Central memory CD8-positive, alpha-beta T cell (primary cell): ENCODE measurements at regions not wholly inside any gene's neighbourhood (a gene's known extent, or its start where the extent isn't known, plus 50 kb on each side); places are given as distances from the start of the nearest gene placed in this dataset.

Experiments
- ATAC-seq: fragments of 150-1000 bp; cut with Tn5 transposase; replicated peaks from 2 replicates; pipeline ENCODE4 v1.10.0; 2022; ENCODE audit warnings: mild to moderate bottlenecking, moderate FRiP score, moderate number of reproducible peaks; ENCODE audit not compliant: poor library complexity, severe bottlenecking; ENCODE audit errors: extremely low read depth
- DNase-seq, 2 donors: peaks; one replicate each; pipeline ENCODE4 v3.0.0; 2021; ENCODE audit warnings: low spot score in 2 of 2
- H3K27ac Mint-ChIP-seq: one replicate; pipeline ENCODE4 v1.8.0; 2022; ENCODE audit warnings: low read depth, mild to moderate bottlenecking, moderate library complexity, mixed read lengths
- H3K27me3 Mint-ChIP-seq: one replicate; pipeline ENCODE4 v1.8.0; 2022; ENCODE audit warnings: mixed read lengths
- H3K36me3 Mint-ChIP-seq: one replicate; pipeline ENCODE4 v1.8.0; 2022; ENCODE audit warnings: mild to moderate bottlenecking, moderate library complexity, mixed read lengths; ENCODE audit not compliant: insufficient read depth
- H3K4me1 Mint-ChIP-seq: one replicate; pipeline ENCODE4 v1.8.0; 2022; ENCODE audit warnings: mixed read lengths
- H3K4me3 Mint-ChIP-seq: one replicate; pipeline ENCODE4 v1.8.0; 2022; ENCODE audit warnings: mild to moderate bottlenecking, moderate library complexity, mixed read lengths
- H3K9me3 Mint-ChIP-seq: one replicate; pipeline ENCODE4 v1.8.0; 2022; ENCODE audit warnings: mixed read lengths

DNA sequence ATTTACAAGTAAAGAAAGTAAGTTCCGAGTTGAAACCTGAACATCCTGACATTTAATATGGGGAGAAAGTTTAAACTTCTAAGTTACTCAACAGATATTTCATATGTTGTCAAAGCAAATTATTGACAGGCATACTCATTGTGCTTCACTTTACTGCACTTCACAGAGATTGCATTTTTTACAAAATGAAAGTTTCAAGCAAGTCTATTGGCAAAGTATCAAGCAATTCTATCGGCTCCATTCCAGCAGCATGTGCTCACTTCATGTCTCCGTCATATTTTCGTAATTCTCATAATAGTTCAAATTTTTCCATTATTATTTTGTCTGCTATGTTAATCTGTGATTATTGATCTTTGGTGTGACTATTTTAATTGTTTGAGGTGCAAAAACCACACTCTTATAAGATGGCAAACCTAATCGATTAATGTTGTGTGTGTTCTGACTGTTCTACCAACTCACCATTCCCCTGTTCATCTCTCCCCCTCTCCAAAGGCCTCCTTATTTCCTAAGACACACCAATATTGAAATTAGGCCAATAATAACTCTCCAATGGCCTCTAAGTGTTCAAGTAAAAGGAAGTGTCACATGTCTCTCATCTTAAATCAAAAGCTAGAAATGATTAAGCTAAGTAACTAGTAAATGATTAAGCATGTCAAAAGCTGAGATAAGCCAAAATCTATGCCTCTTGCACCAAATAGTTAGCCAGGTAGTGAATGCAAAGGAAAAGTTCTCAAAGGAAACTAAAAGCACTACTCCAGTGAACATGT is 68.2 kb upstream of the BCL9 start:
- H3K4me3 Mint-ChIP-seq, result no peak overlapping the region
- H3K4me1 Mint-ChIP-seq, result no peaks in the 10 kb centered on the region
- DNase-seq (no peak), ATAC-seq (no peak)
- no peak overlapping the region for H3K27ac Mint-ChIP-seq
- no peaks in the 10 kb centered on the region for H3K36me3 Mint-ChIP-seq
- H3K9me3 Mint-ChIP-seq, result peaks cover 1% of the 10 kb centered on the region
- peaks cover 69% of the 10 kb centered on the region for H3K27me3 Mint-ChIP-seq

GRCh38 chr1:147473733-147474049 is 67.6 kb upstream of the BCL9 start:
- no peak overlapping the region for H3K27ac Mint-ChIP-seq
- H3K9me3 Mint-ChIP-seq, result no peaks in the 10 kb centered on the region
- DNase-seq (no peak), ATAC-seq (no peak)
- H3K27me3 Mint-ChIP-seq, result peaks cover 69% of the 10 kb centered on the region
- peaks cover 2% of the 10 kb centered on the region for H3K36me3 Mint-ChIP-seq
- no peaks in the 10 kb centered on the region for H3K4me1 Mint-ChIP-seq
- no peak overlapping the region for H3K4me3 Mint-ChIP-seq

DNA sequence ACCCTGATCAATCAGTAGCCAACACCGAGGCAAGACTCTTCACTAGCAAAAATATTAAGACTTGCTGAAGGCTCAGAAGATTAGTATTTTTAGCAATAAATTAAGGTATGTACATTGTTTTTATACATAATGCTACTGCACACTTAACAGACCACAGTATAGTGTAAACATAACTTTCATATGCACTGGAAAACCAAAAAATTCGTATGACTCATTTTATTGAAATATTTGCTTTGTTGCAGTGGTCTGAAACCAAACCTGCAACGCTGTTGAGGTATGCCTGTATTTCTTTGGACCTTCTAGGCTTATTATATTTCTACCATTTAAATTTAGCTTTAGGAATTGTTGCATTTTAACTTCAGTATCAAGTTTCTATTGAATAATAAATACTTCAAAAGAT is 65.8 kb upstream of the BCL9 start:
- H3K36me3 Mint-ChIP-seq, result peaks cover 3% of the 10 kb centered on the region
- H3K4me1 Mint-ChIP-seq, result no peaks in the 10 kb centered on the region
- no peak overlapping the region for H3K27ac Mint-ChIP-seq
- H3K4me3 Mint-ChIP-seq, result no peak overlapping the region
- peaks cover 67% of the 10 kb centered on the region for H3K27me3 Mint-ChIP-seq
- no peaks in the 10 kb centered on the region for H3K9me3 Mint-ChIP-seq
- ATAC-seq, result no peak
- no peak for DNase-seq

DNA sequence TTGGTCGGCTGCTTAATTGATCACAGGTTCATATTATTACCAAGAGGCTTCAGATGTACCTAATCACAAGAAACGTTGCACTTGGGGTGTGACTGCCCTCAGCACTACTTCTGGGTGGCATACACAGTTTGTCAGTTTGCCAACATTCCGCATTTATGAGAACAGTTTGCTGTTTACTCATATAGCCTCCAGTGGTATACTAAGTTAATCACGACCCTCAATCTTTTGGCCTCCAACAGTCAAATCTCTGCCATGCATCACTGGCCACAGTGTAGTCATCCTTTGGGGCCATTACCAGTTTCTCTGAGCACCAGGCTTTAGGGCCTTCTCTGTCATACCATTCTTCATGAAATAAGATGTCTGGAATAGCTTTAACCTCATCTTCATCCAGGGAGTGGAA is 62.8 kb upstream of the BCL9 start:
- DNase-seq (no peak), ATAC-seq (no peak)
- no peaks in the 10 kb centered on the region for H3K9me3 Mint-ChIP-seq
- peaks cover 55% of the 10 kb centered on the region for H3K27me3 Mint-ChIP-seq
- no peak overlapping the region for H3K4me3 Mint-ChIP-seq
- H3K27ac Mint-ChIP-seq, result no peak overlapping the region
- no peaks in the 10 kb centered on the region for H3K4me1 Mint-ChIP-seq
- peaks cover 3% of the 10 kb centered on the region for H3K36me3 Mint-ChIP-seq

GRCh38 chr1:147479864-147480564 is 61.3 kb upstream of the BCL9 start:
- no peaks in the 10 kb centered on the region for H3K9me3 Mint-ChIP-seq
- no peak overlapping the region for H3K4me3 Mint-ChIP-seq
- no peak overlapping the region for H3K27ac Mint-ChIP-seq
- no peaks in the 10 kb centered on the region for H3K4me1 Mint-ChIP-seq
- no peak for DNase-seq
- peaks cover 3% of the 10 kb centered on the region for H3K36me3 Mint-ChIP-seq
- peaks cover 55% of the 10 kb centered on the region for H3K27me3 Mint-ChIP-seq
- no peak for ATAC-seq

GRCh38 chr1:147480565-147480935 is 60.8 kb upstream of the BCL9 start:
- no peak for ATAC-seq
- H3K4me1 Mint-ChIP-seq, result no peaks in the 10 kb centered on the region
- peaks cover 3% of the 10 kb centered on the region for H3K36me3 Mint-ChIP-seq
- H3K27ac Mint-ChIP-seq, result no peak overlapping the region
- no peak overlapping the region for H3K4me3 Mint-ChIP-seq
- no peak for DNase-seq
- H3K27me3 Mint-ChIP-seq, result peaks cover 56% of the 10 kb centered on the region
- no peaks in the 10 kb centered on the region for H3K9me3 Mint-ChIP-seq

DNA sequence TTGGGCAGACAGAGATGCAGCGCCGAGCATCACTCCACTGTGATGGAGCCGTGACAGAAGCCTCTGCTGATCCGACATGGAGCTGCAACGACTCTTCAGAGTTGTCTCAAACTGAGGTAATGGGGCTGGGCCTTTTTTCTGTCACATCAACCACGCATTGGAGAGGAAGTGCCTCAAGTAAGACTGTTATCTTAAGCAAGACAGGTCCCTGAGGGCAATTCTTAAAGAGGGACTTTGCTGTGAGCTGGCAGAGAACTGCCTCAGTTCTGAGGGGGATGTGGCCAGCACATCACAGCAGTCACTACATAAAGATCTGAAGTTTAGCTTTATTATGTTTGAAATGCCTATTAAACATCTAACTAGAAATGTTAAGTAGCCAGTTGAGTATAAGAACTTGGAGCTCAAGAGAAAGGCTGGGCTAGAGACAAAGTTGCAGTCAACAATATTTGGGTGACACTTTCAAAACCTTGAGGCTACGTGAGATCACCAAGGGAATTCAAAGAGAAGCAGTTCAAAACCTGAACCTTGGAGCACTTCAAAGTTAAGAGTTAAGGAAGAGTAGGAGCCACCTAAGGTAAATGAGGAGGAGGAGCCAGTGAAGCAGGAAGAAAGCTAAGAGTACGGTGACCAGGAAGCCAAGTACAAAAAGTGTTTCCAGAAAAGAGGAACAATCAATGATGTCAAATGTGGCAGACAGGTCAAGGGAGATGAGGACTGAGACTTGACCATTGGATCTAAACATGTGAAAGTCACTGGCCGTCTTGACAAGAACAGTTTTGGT is 54.2 kb upstream of the BCL9 start:
- no peak for ATAC-seq
- H3K27me3 Mint-ChIP-seq, result peaks cover 27% of the 10 kb centered on the region
- H3K4me3 Mint-ChIP-seq, result no peak overlapping the region
- no peaks in the 10 kb centered on the region for H3K9me3 Mint-ChIP-seq
- no peak for DNase-seq
- no peaks in the 10 kb centered on the region for H3K36me3 Mint-ChIP-seq
- no peak overlapping the region for H3K27ac Mint-ChIP-seq
- H3K4me1 Mint-ChIP-seq, result no peaks in the 10 kb centered on the region

- Mint-ChIP-seq H3K27me3 (peaks cover 10% of the 10 kb centered on the region), H3K4me3 (no peak overlapping the region), H3K4me1 (no peaks in the 10 kb centered on the region), H3K27ac (no peak overlapping the region), H3K9me3 (no peaks in the 10 kb centered on the region), H3K36me3 (no peaks in the 10 kb centered on the region)
- ATAC-seq (no peak), DNase-seq (no peak)
Observed at GRCh38 chr1:147491098-147491497, 50.2 kb upstream of the BCL9 start.
